ENCODE measurements at regions not wholly inside any gene's neighbourhood (a gene's known extent, or its start where the extent isn't known, plus 50 kb on each side); places are given as distances from the start of the nearest gene placed in this dataset.

DNA sequence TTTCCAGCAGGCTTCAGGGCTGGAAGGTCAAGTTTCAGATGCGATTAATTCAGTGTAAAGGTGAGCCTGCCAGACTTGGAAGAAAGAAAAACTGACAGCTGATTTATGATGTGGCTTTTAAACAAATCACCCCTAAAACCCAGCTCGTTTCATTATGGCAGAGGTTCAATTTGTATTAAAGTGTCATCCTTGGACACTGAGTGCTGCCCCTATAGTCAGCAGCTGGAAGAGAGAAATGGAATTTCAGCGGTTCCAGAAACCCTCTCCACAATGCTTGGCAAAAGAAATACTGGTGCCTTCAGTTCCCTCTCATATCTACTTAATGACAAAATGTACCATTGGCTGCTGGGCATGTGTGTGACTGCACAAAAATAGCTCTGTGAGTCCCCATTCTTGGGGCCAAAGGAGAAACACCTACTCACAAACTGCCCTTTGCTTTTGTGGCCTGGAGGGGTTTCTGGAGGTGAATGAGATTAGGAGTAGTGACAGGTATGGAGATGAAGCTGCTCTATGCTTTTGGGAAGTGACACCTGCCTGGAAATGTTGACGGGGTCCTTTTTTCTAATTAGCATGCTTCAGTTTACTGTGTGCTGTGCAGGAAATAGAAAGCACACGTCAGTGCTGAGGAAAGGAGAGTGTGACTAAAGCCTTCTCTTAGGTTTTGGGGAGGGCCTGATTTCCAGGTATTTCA, 95.1 kb upstream of the TSPAN2 start:
- TF ChIP-seq JUND (IDR thresholded peaks at IDR 0.05; ENCODE audit: low read depth) = no peak
- in situ Hi-C loops (cut with HindIII; ENCODE audit: low pct_unique_long_range_greater_than_20kb, low sequenced_read_pairs) = no loop called here
- no peak for DNase-seq (ENCODE audit: low read depth in 1 of 2, low spot score in 1 of 2)

DNA sequence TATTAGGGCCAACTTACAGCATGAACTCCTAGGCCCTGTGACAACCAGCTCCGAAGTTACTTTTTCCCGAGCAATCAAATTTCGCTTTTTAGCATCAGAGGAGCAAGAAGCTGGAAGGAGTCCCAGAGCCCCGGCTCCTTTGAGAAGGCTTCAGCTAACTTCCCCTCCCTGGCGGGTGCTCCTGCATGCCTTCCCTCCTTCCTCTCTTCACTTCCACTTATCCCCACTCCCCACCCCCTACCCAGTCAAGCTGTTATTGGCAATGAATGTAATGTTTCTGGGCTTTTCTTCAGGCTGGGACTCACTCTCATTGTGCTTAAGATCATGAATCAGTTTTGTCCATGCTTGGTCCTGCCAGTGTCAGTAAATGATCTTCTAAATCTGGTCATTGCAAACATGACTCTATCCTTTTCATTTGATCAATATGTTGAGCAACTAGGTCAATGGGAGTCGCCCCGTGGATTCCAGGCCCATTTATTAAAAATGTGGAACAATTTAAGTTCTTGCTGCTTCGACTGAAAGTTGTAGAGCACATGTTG, 94.5 kb upstream of the TSPAN2 start:
- no peak for TF ChIP-seq JUND (IDR thresholded peaks at IDR 0.05; ENCODE audit: low read depth)
- in situ Hi-C loops (cut with HindIII; ENCODE audit: low pct_unique_long_range_greater_than_20kb, low sequenced_read_pairs) = no loop called here
- DNase-seq (ENCODE audit: low read depth in 1 of 2, low spot score in 1 of 2) = no peak

DNA sequence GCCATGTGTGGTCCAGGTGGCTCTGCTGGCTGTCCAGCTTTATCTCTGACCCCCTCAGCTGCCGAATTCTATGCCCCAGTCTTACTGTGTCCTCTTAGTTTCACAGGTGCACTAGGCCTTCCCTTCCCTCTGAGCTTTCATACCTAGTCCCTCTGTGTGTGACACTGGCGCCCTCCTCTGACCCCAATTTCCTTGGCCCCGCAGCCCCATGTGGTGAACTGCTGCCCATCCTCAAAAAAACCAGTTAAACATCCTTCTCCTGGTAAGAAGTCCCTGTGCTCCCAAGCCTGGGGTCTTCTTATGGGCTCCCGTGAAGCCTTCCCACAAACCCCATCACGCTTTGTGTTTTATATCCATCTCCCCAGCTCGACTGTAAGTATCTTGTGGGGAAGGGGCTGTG, 93.9 kb upstream of the TSPAN2 start:
- in situ Hi-C loops (cut with HindIII; ENCODE audit: low pct_unique_long_range_greater_than_20kb, low sequenced_read_pairs) = no loop called here
- no peak for DNase-seq (ENCODE audit: low read depth in 1 of 2, low spot score in 1 of 2)
- TF ChIP-seq JUND (IDR thresholded peaks at IDR 0.05; ENCODE audit: low read depth) = no peak

DNA sequence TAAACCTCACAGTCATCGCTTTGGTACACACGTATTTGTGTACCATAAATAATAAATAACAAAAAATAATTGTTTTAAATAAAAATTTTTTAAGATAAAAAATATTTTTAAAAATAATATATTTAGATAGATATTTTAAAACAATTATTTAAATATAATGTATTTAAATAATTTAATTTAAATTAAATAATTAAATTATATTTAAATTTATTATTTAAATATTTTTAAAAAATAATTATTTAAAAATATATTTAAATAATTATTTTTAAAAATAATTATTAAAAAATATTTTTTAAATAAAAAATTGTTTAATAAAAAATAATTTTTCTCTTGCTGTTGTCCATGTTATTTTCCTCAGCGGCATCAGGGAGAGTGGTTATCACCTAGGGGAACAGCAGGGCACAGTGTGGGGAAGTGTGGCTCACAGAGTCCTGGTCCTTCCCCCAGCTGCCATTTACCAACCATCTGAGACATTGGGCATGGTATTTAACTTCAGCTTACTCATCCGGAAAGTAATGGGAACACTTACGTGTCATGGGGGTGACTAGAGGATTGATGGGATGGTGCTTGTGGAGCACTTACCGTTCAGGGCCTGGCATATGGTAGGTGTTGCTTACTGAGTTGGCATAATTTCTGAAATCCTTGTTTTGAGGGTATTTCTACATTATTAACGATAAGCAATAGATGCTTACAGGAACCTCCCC, 92.9 kb upstream of the TSPAN2 start:
- in situ Hi-C loops (cut with HindIII; ENCODE audit: low pct_unique_long_range_greater_than_20kb, low sequenced_read_pairs) = no loop called here
- no peak for TF ChIP-seq JUND (IDR thresholded peaks at IDR 0.05; ENCODE audit: low read depth)
- DNase-seq (ENCODE audit: low read depth in 1 of 2, low spot score in 1 of 2) = no peak

DNA sequence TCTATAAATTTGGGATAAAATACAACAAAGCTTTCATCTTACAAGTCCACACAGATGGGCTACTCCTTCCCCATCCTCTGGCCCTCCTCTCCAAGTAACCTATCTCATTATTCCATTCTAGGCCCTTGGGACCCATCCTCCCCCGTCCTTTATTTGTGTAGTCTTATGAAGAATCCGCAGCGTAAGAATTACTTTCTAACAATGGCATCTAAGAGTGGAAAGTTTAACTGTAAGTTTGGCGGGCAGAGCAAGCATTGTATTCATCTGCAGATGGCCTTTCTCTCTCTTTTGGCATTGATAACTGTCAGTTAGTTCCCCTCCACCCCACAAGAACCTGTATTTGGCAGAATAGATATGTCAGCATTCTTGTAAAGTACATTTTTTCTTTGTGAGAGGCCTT, 91.9 kb upstream of the TSPAN2 start:
- in situ Hi-C loops (cut with HindIII; ENCODE audit: low pct_unique_long_range_greater_than_20kb, low sequenced_read_pairs) = no loop called here
- no peak for DNase-seq (ENCODE audit: low read depth in 1 of 2, low spot score in 1 of 2)
- no peak for TF ChIP-seq JUND (IDR thresholded peaks at IDR 0.05; ENCODE audit: low read depth)

DNA sequence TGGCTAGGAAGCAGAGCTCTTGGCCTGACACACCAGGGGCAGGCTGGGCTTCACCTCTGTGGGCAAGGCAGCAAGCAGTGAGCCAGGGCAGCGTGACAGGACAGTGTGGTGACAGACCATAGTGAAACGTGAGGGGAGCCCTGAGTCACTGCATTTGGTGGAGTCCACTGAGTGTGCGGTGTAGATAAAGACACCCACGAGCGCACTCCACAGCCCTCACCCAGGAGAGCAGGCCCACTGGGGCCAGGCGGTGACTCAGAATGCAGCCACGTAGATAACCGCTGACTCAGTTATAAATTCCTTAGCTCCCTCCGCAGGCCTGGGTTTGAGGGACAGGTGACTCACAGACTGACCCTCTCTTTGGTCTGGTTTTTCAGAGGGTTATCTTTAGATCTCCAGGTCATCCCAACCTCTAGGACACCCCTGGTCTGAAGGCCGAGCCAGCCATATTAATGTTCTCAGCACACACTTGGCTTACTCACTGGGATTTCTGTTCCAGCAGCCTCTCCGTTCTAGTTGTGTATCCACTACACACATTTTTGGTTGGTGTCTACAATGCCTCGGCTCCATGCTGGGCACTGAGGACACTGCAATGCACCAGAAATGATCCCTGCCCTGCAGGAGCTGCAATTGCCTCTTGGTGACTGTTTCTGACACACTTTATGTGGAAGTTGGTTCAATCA, 90.2 kb upstream of the TSPAN2 start:
- in situ Hi-C loops (cut with HindIII; ENCODE audit: low pct_unique_long_range_greater_than_20kb, low sequenced_read_pairs) = no loop called here
- TF ChIP-seq JUND (IDR thresholded peaks at IDR 0.05; ENCODE audit: low read depth) = no peak
- no peak for DNase-seq (ENCODE audit: low read depth in 1 of 2, low spot score in 1 of 2)

DNA sequence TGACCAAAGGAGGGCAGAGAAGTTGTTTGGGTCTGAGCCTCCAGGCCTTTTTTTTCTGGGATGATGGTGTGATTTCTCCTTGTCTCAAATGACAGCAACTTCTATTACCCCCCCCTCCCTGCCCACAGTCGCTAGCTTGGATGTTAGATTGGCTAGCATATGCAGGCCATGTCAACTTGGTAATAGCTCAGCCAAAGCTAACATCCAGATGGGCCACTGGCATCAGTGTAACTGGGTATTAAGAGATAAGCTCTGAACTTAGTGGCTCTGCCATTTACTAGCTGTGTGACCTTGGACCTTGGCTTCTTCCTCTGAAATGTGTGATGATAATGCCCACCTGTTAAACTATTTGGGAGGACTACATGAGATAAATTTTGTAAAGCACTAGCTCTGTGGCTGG, 86.9 kb upstream of the TSPAN2 start:
- in situ Hi-C loops (cut with HindIII; ENCODE audit: low pct_unique_long_range_greater_than_20kb, low sequenced_read_pairs) = no loop called here
- TF ChIP-seq JUND (IDR thresholded peaks at IDR 0.05; ENCODE audit: low read depth) = no peak
- DNase-seq (ENCODE audit: low read depth in 1 of 2, low spot score in 1 of 2) = no peak

DNA sequence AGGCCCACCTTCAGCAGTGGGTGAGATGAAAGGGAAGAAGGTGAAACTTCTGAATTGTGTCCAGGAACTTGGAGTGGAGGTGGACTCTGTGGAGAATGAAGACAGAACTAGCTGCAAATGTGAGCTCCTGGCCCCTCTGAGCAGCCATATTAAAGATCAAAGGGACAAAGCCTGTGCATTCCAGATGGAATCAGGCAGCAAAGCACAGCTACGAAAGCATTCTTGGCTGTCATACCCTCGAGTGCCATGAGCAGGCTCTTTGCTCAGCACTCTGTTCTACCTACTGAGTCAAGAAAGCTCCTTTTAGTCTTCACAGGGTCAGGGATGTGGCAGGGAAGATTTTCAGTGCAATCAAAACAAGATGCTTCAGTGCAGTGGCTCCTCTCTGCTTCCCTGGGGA, 86.3 kb upstream of the TSPAN2 start:
- in situ Hi-C loops (cut with HindIII; ENCODE audit: low pct_unique_long_range_greater_than_20kb, low sequenced_read_pairs) = no loop called here
- DNase-seq (ENCODE audit: low read depth in 1 of 2, low spot score in 1 of 2) = no peak
- TF ChIP-seq JUND (IDR thresholded peaks at IDR 0.05; ENCODE audit: low read depth) = no peak

DNA sequence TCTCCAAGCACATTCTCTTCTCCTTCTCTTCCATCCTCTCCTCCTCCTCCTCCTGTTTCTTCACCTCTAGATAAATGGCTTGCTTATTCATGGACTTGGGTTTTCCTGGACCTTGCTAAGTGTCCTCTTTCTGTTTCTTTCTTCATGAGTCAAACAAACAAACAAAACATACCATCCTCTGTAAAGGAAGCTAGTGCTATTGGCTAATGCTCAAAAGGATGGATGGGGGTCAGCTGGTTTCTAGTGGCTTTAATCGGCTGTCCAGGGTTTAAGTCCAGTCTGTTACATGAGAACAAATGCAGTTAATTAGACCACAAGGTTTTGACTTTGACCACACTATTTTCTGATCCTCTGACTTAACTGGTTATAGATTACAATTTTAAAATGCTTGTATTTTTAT, 83.8 kb upstream of the TSPAN2 start:
- in situ Hi-C loops (cut with HindIII; ENCODE audit: low pct_unique_long_range_greater_than_20kb, low sequenced_read_pairs) = no loop called here
- DNase-seq (ENCODE audit: low read depth in 1 of 2, low spot score in 1 of 2) = no peak
- no peak for TF ChIP-seq JUND (IDR thresholded peaks at IDR 0.05; ENCODE audit: low read depth)

DNA sequence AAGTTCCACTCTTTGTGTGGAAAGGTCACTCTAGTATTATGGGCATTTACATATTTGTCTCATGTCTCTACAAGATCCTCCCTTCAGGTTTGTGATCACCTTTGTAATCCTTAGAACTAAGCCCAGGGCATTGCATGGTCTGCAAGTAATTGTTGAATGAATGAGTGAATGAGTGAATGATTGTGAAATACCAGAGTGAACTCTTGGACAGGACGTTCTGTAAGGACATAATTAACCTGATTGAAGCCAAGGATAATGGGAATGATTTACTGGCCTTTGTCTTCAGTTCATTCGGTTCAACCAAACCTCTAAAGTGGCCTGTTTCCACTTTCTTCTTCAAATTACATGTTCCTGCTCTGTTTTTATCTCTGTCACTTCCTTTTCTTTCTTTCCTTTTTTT, 83.0 kb upstream of the TSPAN2 start:
- no peak for DNase-seq (ENCODE audit: low read depth in 1 of 2, low spot score in 1 of 2)
- in situ Hi-C loops (cut with HindIII; ENCODE audit: low pct_unique_long_range_greater_than_20kb, low sequenced_read_pairs) = no loop called here
- TF ChIP-seq JUND (IDR thresholded peaks at IDR 0.05; ENCODE audit: low read depth) = no peak

DNA sequence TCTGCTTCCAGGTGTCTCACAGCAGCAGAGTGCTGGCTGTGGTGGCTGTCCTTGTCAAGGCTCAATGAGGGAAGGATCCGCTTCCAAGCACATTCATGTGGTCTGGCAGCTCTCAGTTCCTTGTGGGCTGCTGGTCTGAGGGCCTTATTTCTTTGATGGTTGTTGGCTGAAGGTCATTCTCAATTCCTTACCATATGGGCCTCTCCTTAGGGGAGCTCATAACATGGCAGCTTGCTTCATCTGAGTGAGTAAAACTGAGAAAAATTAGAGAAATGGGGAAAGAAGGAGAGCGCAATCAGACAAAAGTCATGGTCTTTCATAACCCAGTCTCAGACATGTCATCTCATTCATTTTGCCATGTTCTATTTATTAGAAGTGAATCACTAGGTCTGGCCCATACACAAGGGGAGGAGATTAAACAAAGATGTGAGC, 81.7 kb upstream of the TSPAN2 start:
- in situ Hi-C loops (cut with HindIII; ENCODE audit: low pct_unique_long_range_greater_than_20kb, low sequenced_read_pairs) = no loop called here
- no peak for TF ChIP-seq JUND (IDR thresholded peaks at IDR 0.05; ENCODE audit: low read depth)
- no peak for DNase-seq (ENCODE audit: low read depth in 1 of 2, low spot score in 1 of 2)

DNA sequence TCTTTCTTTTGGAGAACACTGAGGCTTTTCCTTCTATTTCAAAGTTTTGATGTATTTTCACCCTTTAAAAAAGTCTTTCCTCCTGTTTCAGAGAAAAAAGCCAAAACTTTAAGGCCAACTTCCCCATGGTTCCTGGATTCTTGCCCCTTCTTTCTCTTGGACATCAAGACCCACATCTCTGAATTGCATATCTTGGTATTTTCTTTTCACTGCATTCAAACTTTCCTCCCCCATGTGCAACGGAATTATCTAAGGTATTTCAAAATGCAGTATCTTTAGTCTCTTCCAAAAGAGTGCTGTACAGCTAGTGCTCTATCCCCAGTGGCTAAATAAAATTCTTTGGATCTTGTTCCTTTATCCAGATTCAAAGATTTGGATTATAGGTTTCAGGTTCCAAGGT, 81.1 kb upstream of the TSPAN2 start:
- in situ Hi-C loops (cut with HindIII; ENCODE audit: low pct_unique_long_range_greater_than_20kb, low sequenced_read_pairs) = no loop called here
- no peak for DNase-seq (ENCODE audit: low read depth in 1 of 2, low spot score in 1 of 2)
- no peak for TF ChIP-seq JUND (IDR thresholded peaks at IDR 0.05; ENCODE audit: low read depth)

DNA sequence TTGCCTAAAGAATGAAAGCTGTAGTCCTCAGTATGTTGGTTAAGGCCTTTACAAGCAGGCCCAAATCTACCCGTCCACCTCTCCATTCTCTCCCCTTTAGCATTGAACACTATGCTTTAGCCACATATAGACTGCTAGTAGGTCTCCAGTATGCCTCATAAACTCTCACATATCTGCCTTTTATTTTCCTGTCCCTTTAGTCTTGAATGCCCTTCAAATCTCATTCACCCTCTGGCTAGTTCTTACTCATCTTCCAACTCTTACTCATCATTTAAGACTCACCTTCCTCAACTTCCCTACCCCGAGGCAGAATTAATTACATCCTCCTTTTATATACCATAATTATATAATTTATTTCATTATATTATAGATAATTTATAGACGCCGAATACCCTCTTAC, 78.7 kb upstream of the TSPAN2 start:
- TF ChIP-seq JUND (IDR thresholded peaks at IDR 0.05; ENCODE audit: low read depth) = no peak
- DNase-seq (ENCODE audit: low read depth in 1 of 2, low spot score in 1 of 2) = no peak
- in situ Hi-C loops (cut with HindIII; ENCODE audit: low pct_unique_long_range_greater_than_20kb, low sequenced_read_pairs) = no loop called here

Data from T47D (cell line).